Transverse colon (tissue), 4 donors: ENCODE measurements at regions not wholly inside any gene's neighbourhood (a gene's known extent, or its start where the extent isn't known, plus 50 kb on each side); places are given as distances from the start of the nearest gene placed in this dataset.

Experiments
- DNase-seq: peaks from one replicate; pipeline ENCODE4 v3.0.0-alpha.2; 2019
- H3K27ac ChIP-seq, 4 donors: fragments of 200-600 bp; sonication (generic); 2 replicates each; pipeline ENCODE4 v1.5.1; 2016 to 2018; ENCODE audit warnings: inconsistent platforms in 4 of 4
- H3K27me3 ChIP-seq: fragments of 200-600 bp; sonication (generic); 2 replicates; pipeline ENCODE4 v1.5.1; 2017; ENCODE audit warnings: inconsistent platforms
- H3K36me3 ChIP-seq, 4 donors: fragments of 200-600 bp; sonication (generic); 2 replicates each; pipeline ENCODE4 v1.5.1; 2017 to 2019; ENCODE audit warnings: inconsistent platforms in 4 of 4
- H3K4me1 ChIP-seq, 4 donors: fragments of 200-600 bp; sonication (generic); 2 replicates each; pipeline ENCODE4 v1.5.1; 2017 to 2020; ENCODE audit warnings: inconsistent platforms in 4 of 4
- H3K4me3 ChIP-seq, 4 donors: fragments of 200-600 bp; sonication (generic); 1 replicate in 1 of 4; 2 replicates in 3 of 4; pipeline versions ENCODE4 v1.5.1 to v1.6.1; 2017 to 2019; ENCODE audit warnings: inconsistent platforms in 4 of 4
- H3K9me3 ChIP-seq, 2 donors: fragments of 200-600 bp; sonication (generic); 2 replicates each; pipeline ENCODE4 v1.5.1; 2017 to 2019; ENCODE audit warnings: inconsistent platforms in 2 of 2
- CTCF ChIP-seq, 5 experiments: fragments of 200-600 bp in 3 of 5; fragments of 450-650 bp in 2 of 5; sonication (generic) in 3 of 5; IDR thresholded peaks; 1 replicate in 2 of 5; 2 replicates in 3 of 5; pipeline ENCODE4 v1.5.1; 2016 to 2017; ENCODE audit warnings: antibody characterized with exemption in 5 of 5, inconsistent platforms in 3 of 5, mild to moderate bottlenecking in 2 of 5, moderate library complexity in 1 of 5
- EP300 ChIP-seq: sonication (generic); formaldehyde crosslinking; IDR thresholded peaks from one replicate; pipeline ENCODE4 v1.6.1; 2017; ENCODE audit warnings: antibody characterized with exemption, low read depth
- POLR2A ChIP-seq: fragments of 450-650 bp; IDR thresholded peaks from one replicate; pipeline ENCODE4 v1.6.1; 2016; ENCODE audit warnings: antibody characterized with exemption, mild to moderate bottlenecking, moderate library complexity
- POLR2AphosphoS5 ChIP-seq, 3 donors: sonication (generic); formaldehyde crosslinking; IDR thresholded peaks; one replicate each; pipeline ENCODE4 v1.6.1; 2016; ENCODE audit warnings: antibody characterized with exemption in 3 of 3
- WGBS, 2 donors: methylation state at CpG; one replicate each; pipeline ENCODE4 v1.1.5; 2018; ENCODE audit warnings: low coverage in 1 of 2; 5-methylcytosine and 5-hydroxymethylcytosine counted together
- in situ Hi-C, 4 donors: fragments of 200-750 bp; cut with MboI; loops; one replicate each; pipeline versions ENCODE4 v1.15.0 to v1.15.1; 2017; ENCODE audit warnings: low sequenced_read_pairs in 3 of 4, low pct_ligation_motif_present in 1 of 4, low pct_unique_long_range_greater_than_20kb in 1 of 4
- intact Hi-C: fragments of 100-400 bp; cut with DNase I; formaldehyde crosslinking; loops from one replicate; pipeline ENCODE4 v1.15.1; 2023; ENCODE audit warnings: low total_unique reads

DNA sequence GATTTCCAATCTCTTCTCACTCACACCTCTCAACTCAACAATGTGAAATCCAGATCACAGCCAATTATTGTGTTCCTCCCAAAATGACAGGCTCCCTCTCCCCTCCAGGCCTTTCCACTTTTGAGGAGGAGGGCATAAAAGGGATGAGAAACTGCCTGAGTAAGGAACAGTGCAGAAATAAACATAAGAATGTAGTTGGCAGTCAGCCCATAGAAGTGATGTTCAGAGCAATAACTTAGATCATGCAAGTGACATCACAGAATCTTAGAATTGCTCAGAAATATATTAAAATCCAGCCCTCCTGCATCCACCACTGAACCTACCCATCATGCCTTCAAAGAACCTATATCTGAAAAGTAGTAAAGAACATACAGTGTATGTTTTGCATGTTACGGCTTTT, 299.4 kb upstream of the GADL1 start:
- no peak overlapping the region for H3K4me3 ChIP-seq
- intact Hi-C loops (no loop called here), in situ Hi-C loops (no loop called here)
- TF ChIP-seq POLR2AphosphoS5 (IDR thresholded peaks at IDR 0.05) (no peak), POLR2A (no peak), CTCF (IDR thresholded peaks at IDR 0.05) (no peak), EP300 (no peak)
- peaks cover 0 to 18% (median 8%) of the 10 kb centered on the region in 4 donors for H3K4me1 ChIP-seq
- 94 to 100% methylated on average over 1 of the region's 1 CpG for WGBS, 2 donors
- no peaks in the 10 kb centered on the region for H3K9me3 ChIP-seq
- H3K27me3 ChIP-seq: no peaks in the 10 kb centered on the region
- no peaks in the 10 kb centered on the region for H3K36me3 ChIP-seq
- H3K27ac ChIP-seq: no peak overlapping the region
- no peak for DNase-seq

DNA sequence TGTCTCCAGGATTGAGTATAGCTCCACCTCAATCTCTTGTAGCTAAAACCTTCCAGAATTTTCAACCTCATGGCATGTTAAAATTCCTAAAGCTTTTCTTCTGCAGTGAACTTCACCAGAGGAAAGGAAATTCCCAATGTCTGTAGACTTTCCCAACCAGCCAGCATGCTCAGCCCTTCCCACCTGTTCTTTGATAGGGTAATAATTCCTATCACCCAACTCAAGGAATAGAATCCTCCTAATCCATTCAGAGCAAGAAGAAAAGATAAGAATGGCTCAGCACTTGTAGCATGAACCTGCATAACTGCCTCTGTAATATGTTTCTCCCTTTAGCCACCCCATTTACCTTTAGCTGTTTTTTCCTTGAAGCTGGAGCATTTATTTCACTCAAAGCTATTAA, 301.8 kb upstream of the GADL1 start:
- no peaks in the 10 kb centered on the region for H3K36me3 ChIP-seq
- TF ChIP-seq POLR2A (no peak), EP300 (no peak), POLR2AphosphoS5 (IDR thresholded peaks at IDR 0.05) (no peak), CTCF (IDR thresholded peaks at IDR 0.05) (no peak)
- peaks cover 0 to 21% (median 8%) of the 10 kb centered on the region in 4 donors for H3K4me1 ChIP-seq
- in situ Hi-C loops: no loop called here
- intact Hi-C loops: no loop called here
- H3K9me3 ChIP-seq: no peaks in the 10 kb centered on the region
- no peak overlapping the region for H3K27ac ChIP-seq
- H3K27me3 ChIP-seq: no peaks in the 10 kb centered on the region
- DNase-seq: no peak
- no peak overlapping the region for H3K4me3 ChIP-seq

DNA sequence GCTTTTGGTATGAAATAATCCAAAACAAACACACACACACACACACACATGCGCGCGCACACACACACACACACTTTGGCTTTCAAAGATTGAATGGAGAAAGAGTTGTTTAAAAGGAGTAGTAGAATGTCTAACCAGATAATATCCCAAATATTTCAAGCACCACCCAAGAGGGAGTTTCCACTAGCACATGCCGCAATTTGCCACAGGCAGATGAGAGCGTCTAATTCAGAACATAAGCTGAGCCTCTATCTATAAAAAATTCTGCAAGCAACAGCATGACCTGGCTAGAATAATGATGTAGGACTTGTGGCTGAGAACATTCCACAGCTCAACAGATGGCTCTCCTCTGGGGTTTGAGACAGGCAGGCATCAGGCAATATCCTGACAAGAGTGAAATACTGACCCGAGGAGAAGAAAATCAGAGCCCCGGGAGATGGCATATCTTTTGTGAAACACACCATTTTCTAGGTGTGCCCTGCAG, 302.5 kb upstream of the GADL1 start:
- TF ChIP-seq POLR2A: no peak
- no peak for TF ChIP-seq CTCF (IDR thresholded peaks at IDR 0.05)
- no peak for TF ChIP-seq POLR2AphosphoS5 (IDR thresholded peaks at IDR 0.05)
- TF ChIP-seq EP300: no peak
- intact Hi-C loops: no loop called here
- no peaks in the 10 kb centered on the region for H3K36me3 ChIP-seq
- H3K4me1 ChIP-seq: peaks cover 0 to 26% (median 10%) of the 10 kb centered on the region in 4 donors
- no peak for DNase-seq
- no peaks in the 10 kb centered on the region for H3K9me3 ChIP-seq
- WGBS, 2 donors: 59 to 68% methylated on average over 6 to 7 of the region's 7 CpGs
- no peaks in the 10 kb centered on the region for H3K27me3 ChIP-seq
- H3K27ac ChIP-seq: no peak overlapping the region
- in situ Hi-C loops: no loop called here
- H3K4me3 ChIP-seq: no peak overlapping the region

- in situ Hi-C loops: no loop called here
- TF ChIP-seq POLR2A: no peak
- peak in 2 of 3 donors; percentile 36 to 63 for TF ChIP-seq POLR2AphosphoS5 (IDR thresholded peaks at IDR 0.05)
- peak; percentile 64 for DNase-seq
- H3K9me3 ChIP-seq: no peaks in the 10 kb centered on the region
- H3K27me3 ChIP-seq: no peaks in the 10 kb centered on the region
- H3K4me3 ChIP-seq: no peak overlapping the region
- H3K4me1 ChIP-seq: peaks cover 0 to 29% (median 10%) of the 10 kb centered on the region in 4 donors
- WGBS, 2 donors: 48 to 86% methylated on average over 1 to 2 of the region's 2 CpGs
- intact Hi-C loops: no loop called here
- peak overlapping the region in 3 of 4 donors; percentile 32 to 55 (median 49) for H3K27ac ChIP-seq
- no peaks in the 10 kb centered on the region for H3K36me3 ChIP-seq
Observed at GRCh38 chr3:31197941-31198340, 303.5 kb upstream of the GADL1 start.

DNA sequence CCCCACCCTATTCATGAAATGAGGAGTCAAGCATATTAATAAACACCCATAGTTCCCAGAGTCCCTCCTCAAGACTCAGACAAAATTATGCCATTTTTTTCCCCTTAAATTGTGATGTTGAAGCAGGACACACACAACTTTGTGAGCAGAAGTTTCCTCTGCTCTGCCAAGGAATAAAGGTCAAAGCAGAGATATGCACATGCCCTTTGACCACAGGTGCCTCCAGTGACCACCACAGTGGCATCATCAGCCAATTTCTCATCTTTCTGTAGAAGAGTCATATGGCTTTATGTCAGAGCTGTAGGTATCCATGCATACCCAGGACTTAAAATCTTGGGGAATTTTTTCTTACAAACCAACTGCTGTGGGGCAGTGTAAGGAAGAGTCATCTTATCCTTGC, 304.4 kb upstream of the GADL1 start:
- in situ Hi-C loops (no loop called here), intact Hi-C loops (no loop called here)
- peaks cover 0 to 37% (median 12%) of the 10 kb centered on the region in 4 donors for H3K4me1 ChIP-seq
- H3K27ac ChIP-seq: no peak overlapping the region
- no peak for TF ChIP-seq POLR2AphosphoS5 (IDR thresholded peaks at IDR 0.05)
- no peak overlapping the region for H3K4me3 ChIP-seq
- H3K9me3 ChIP-seq: no peaks in the 10 kb centered on the region
- H3K36me3 ChIP-seq: no peaks in the 10 kb centered on the region
- H3K27me3 ChIP-seq: no peaks in the 10 kb centered on the region
- DNase-seq: no peak
